ENCODE measurements at regions not wholly inside any gene's neighbourhood (a gene's known extent, or its start where the extent isn't known, plus 50 kb on each side); places are given as distances from the start of the nearest gene placed in this dataset.

GRCh38 chr11:28690746-28691145 lies 582.6 kb downstream of the METTL15 start:
- CTCF ChIA-PET: no interaction called here
- no peaks in the 10 kb centered on the region for H3K9me3 ChIP-seq (ENCODE audit: control insufficient read depth, insufficient read depth, low read depth, low read length)
- POLR2A ChIA-PET: no interaction called here
- no peak overlapping the region for H3K4me3 ChIP-seq (ENCODE audit: low read depth in 2 of 2, low read length in 2 of 2)
- TF ChIP-seq SIN3A (IDR thresholded peaks at IDR 0.05; ENCODE audit: borderline replicate concordance, insufficient read depth, low read depth, low read length) (no peak), REST (IDR thresholded peaks at IDR 0.05; ENCODE audit: insufficient read depth in 1 of 2, low read depth in 2 of 2, low read length in 1 of 2) (no peak), TCF7L2 (IDR thresholded peaks at IDR 0.05; ENCODE audit: low read depth, low read length) (no peak), CTCF (IDR thresholded peaks at IDR 0.05) (no peak), POLR2AphosphoS5 (IDR thresholded peaks at IDR 0.05; ENCODE audit: low read depth, low read length) (no peak)
- no peaks in the 10 kb centered on the region for H3K27me3 ChIP-seq (ENCODE audit: control insufficient read depth, insufficient read depth, low read length)
- in situ Hi-C loops (cut with HindIII; ENCODE audit: low pct_unique_long_range_greater_than_20kb, low sequenced_read_pairs) (no loop called here), intact Hi-C loops (cut with micrococcal nuclease; ENCODE audit: unreplicated experiment) (no loop called here)
- ATAC-seq (no peak), DNase-seq (ENCODE audit: low read depth, low spot score) (no peak)
- H3K27ac ChIP-seq (ENCODE audit: low read length): no peak overlapping the region
- no peaks in the 10 kb centered on the region for H3K4me1 ChIP-seq (ENCODE audit: control insufficient read depth, insufficient read depth, low read length)
- H3K36me3 ChIP-seq (ENCODE audit: control insufficient read depth, insufficient read depth, low read length): no peaks in the 10 kb centered on the region
- no TSS peak for BruUV-seq (replicated peaks)

GRCh38 chr11:28684011-28684586 lies 575.9 kb downstream of the METTL15 start:
- intact Hi-C loops (cut with micrococcal nuclease; ENCODE audit: unreplicated experiment): no loop called here
- no peak overlapping the region for H3K4me3 ChIP-seq (ENCODE audit: low read depth in 2 of 2, low read length in 2 of 2)
- BruUV-seq (replicated peaks): no TSS peak
- TF ChIP-seq REST (IDR thresholded peaks at IDR 0.05; ENCODE audit: insufficient read depth in 1 of 2, low read depth in 2 of 2, low read length in 1 of 2): no peak
- TF ChIP-seq POLR2AphosphoS5 (IDR thresholded peaks at IDR 0.05; ENCODE audit: low read depth, low read length): no peak
- TF ChIP-seq CTCF (IDR thresholded peaks at IDR 0.05): no peak
- TF ChIP-seq SIN3A (IDR thresholded peaks at IDR 0.05; ENCODE audit: borderline replicate concordance, insufficient read depth, low read depth, low read length): no peak
- no peak for TF ChIP-seq TCF7L2 (IDR thresholded peaks at IDR 0.05; ENCODE audit: low read depth, low read length)
- H3K27ac ChIP-seq (ENCODE audit: low read length): no peak overlapping the region
- H3K27me3 ChIP-seq (ENCODE audit: control insufficient read depth, insufficient read depth, low read length): no peaks in the 10 kb centered on the region
- CTCF ChIA-PET: no interaction called here
- ATAC-seq: no peak
- no peak for DNase-seq (ENCODE audit: low read depth, low spot score)
- H3K36me3 ChIP-seq (ENCODE audit: control insufficient read depth, insufficient read depth, low read length): no peaks in the 10 kb centered on the region
- H3K4me1 ChIP-seq (ENCODE audit: control insufficient read depth, insufficient read depth, low read length): no peaks in the 10 kb centered on the region
- in situ Hi-C loops (cut with HindIII; ENCODE audit: low pct_unique_long_range_greater_than_20kb, low sequenced_read_pairs): no loop called here
- POLR2A ChIA-PET: no interaction called here
- H3K9me3 ChIP-seq (ENCODE audit: control insufficient read depth, insufficient read depth, low read depth, low read length): no peaks in the 10 kb centered on the region
